WTC11 (cell line): ENCODE measurements at regions not wholly inside any gene's neighbourhood (a gene's known extent, or its start where the extent isn't known, plus 50 kb on each side); places are given as distances from the start of the nearest gene placed in this dataset.

Experiments
- ATAC-seq: fragments of 200-7000 bp; cut with Tn5 transposase; 2 replicates; pipeline ENCODE4 v1.10.0; 2021; ENCODE audit warnings: mild to moderate bottlenecking, moderate library complexity
- CTCF ChIA-PET: fragments of 300-600 bp; sonication (Branson Sonifier 250); formaldehyde crosslinking; loops from one replicate; lab custom pipeline; 2021; ENCODE audit warnings: antibody characterized with exemption; lab: Charles Lee
- POLR2A ChIA-PET: fragments of 350-600 bp; sonication (Branson Sonifier 250); formaldehyde crosslinking; loops from one replicate; lab custom pipeline; 2021; ENCODE audit warnings: antibody characterized with exemption; lab: Charles Lee
- DNase-seq: peaks from one replicate; pipeline ENCODE4 v3.0.0; 2021; ENCODE audit warnings: low spot score
- H3K27ac Mint-ChIP-seq: 2 replicates; pipeline ENCODE4 v1.8.0; 2021; ENCODE audit warnings: mixed read lengths
- H3K27me3 Mint-ChIP-seq: 2 replicates; pipeline ENCODE4 v1.8.0; 2021; ENCODE audit warnings: low read depth, mild to moderate bottlenecking, moderate library complexity, mixed read lengths
- H3K36me3 Mint-ChIP-seq: 2 replicates; pipeline ENCODE4 v1.8.0; 2021; ENCODE audit warnings: mixed read lengths
- H3K4me1 Mint-ChIP-seq: 2 replicates; pipeline ENCODE4 v1.8.0; 2022; ENCODE audit warnings: mixed read lengths
- H3K4me3 Mint-ChIP-seq: 2 replicates; pipeline ENCODE4 v1.8.0; 2021; ENCODE audit warnings: mild to moderate bottlenecking, moderate library complexity, mixed read lengths
- H3K9me3 Mint-ChIP-seq: 2 replicates; pipeline ENCODE4 v1.8.0; 2021; ENCODE audit warnings: mixed read lengths
- AFF4 ChIP-seq: sonication (generic); formaldehyde crosslinking; IDR thresholded peaks from 2 replicates; pipeline ENCODE4 v1.8.1; 2023; ENCODE audit warnings: mild to moderate bottlenecking, missing genetic modification reagents, borderline replicate concordance
- ATF1 ChIP-seq: sonication (generic); formaldehyde crosslinking; IDR thresholded peaks from 2 replicates; pipeline ENCODE4 v1.8.1; 2023; ENCODE audit warnings: mild to moderate bottlenecking, moderate library complexity, missing genetic modification reagents
- ATF6 ChIP-seq: sonication (generic); formaldehyde crosslinking; IDR thresholded peaks from 2 replicates; pipeline ENCODE4 v1.8.1; 2023; ENCODE audit warnings: mild to moderate bottlenecking, missing genetic modification reagents
- CREB1 ChIP-seq: sonication (generic); formaldehyde crosslinking; IDR thresholded peaks from 2 replicates; pipeline ENCODE4 v1.8.0; 2023; ENCODE audit warnings: mild to moderate bottlenecking, missing genetic modification reagents
- CTCF ChIP-seq: fragments of 200-600 bp; IDR thresholded peaks from 2 replicates; pipeline ENCODE4 v1.8.0; 2022; ENCODE audit warnings: antibody characterized with exemption
- FOXP1 ChIP-seq: sonication (generic); formaldehyde crosslinking; IDR thresholded peaks from 2 replicates; pipeline ENCODE4 v1.8.0; 2022; ENCODE audit warnings: missing genetic modification reagents, mild to moderate bottlenecking, moderate library complexity, borderline replicate concordance
- GRHL2 ChIP-seq: fragments of 250-450 bp; sonication (Bioruptor Pico); IDR thresholded peaks from 2 replicates; pipeline ENCODE4 v1.8.0; 2022; ENCODE audit warnings: mild to moderate bottlenecking, moderate library complexity; ENCODE audit not compliant: insufficient replicate concordance, severe bottlenecking
- JUN ChIP-seq: sonication (generic); formaldehyde crosslinking; IDR thresholded peaks from 2 replicates; pipeline ENCODE4 v1.8.0; 2023; ENCODE audit warnings: mild to moderate bottlenecking, missing genetic modification reagents
- KAT7 ChIP-seq: sonication (generic); formaldehyde crosslinking; IDR thresholded peaks from 2 replicates; pipeline ENCODE4 v1.8.1; 2023; ENCODE audit warnings: missing genetic modification reagents, mild to moderate bottlenecking, borderline replicate concordance
- NFYB ChIP-seq: sonication (generic); formaldehyde crosslinking; conservative IDR thresholded peaks from 2 replicates; pipeline ENCODE4 v1.8.0; 2022; ENCODE audit warnings: low read depth, missing genetic modification reagents
- NR2C2 ChIP-seq: sonication (generic); formaldehyde crosslinking; IDR thresholded peaks from 2 replicates; pipeline ENCODE4 v1.8.0; 2022; ENCODE audit warnings: mild to moderate bottlenecking, missing genetic modification reagents
- SMAD3 ChIP-seq: sonication (generic); formaldehyde crosslinking; IDR thresholded peaks from 2 replicates; pipeline ENCODE4 v1.8.0; 2022; ENCODE audit warnings: missing genetic modification reagents, mild to moderate bottlenecking, borderline replicate concordance
- SOX15 ChIP-seq: fragments of 250-450 bp; sonication (Bioruptor Pico); IDR thresholded peaks from 2 replicates; pipeline ENCODE4 v1.9.0; 2021; ENCODE audit warnings: mild to moderate bottlenecking
- TEAD1 ChIP-seq: sonication (generic); formaldehyde crosslinking; IDR thresholded peaks from 2 replicates; pipeline ENCODE4 v1.8.0; 2022; ENCODE audit warnings: mild to moderate bottlenecking, missing genetic modification reagents
- ZNF263 ChIP-seq: sonication (generic); formaldehyde crosslinking; IDR thresholded peaks from 2 replicates; pipeline ENCODE4 v1.8.1; 2022; ENCODE audit warnings: low read depth, mild to moderate bottlenecking, moderate library complexity, missing genetic modification reagents
- ZNF396 ChIP-seq: fragments of 250-450 bp; sonication (Bioruptor Pico); IDR thresholded peaks from 2 replicates; pipeline ENCODE4 v1.8.0; 2021; ENCODE audit warnings: mild to moderate bottlenecking, moderate library complexity, borderline replicate concordance
- TF ChIP-seq, protein P1 (sequence below): sonication (generic); formaldehyde crosslinking; IDR thresholded peaks from 2 replicates; pipeline ENCODE4 v1.8.0; 2023; ENCODE audit warnings: missing genetic modification reagents
- TF ChIP-seq, protein P2 (sequence below): sonication (generic); formaldehyde crosslinking; IDR thresholded peaks from 2 replicates; pipeline ENCODE4 v1.8.0; 2022; ENCODE audit warnings: mild to moderate bottlenecking, missing genetic modification reagents
- TF ChIP-seq, protein P3 (sequence below): sonication (generic); formaldehyde crosslinking; IDR thresholded peaks from 2 replicates; pipeline ENCODE4 v1.8.0; 2023; ENCODE audit warnings: missing genetic modification reagents, mild to moderate bottlenecking, borderline replicate concordance
- TF ChIP-seq, protein P4 (sequence below): sonication (generic); formaldehyde crosslinking; IDR thresholded peaks from 2 replicates; pipeline ENCODE4 v1.8.1; 2023; ENCODE audit warnings: mild to moderate bottlenecking, missing genetic modification reagents

GRCh38 chr5:103840600-103840999 lies 278.0 kb upstream of the NUDT12 start (continued):
- TF ChIP-seq CTCF (no peak), KAT7 (CRISPR knock-in tag) (no peak), AFF4 (CRISPR knock-in tag) (no peak), SMAD3 (no peak), TEAD1 (no peak), FOXP1 (no peak), GRHL2 (no peak), CREB1 (CRISPR knock-in tag) (no peak)
- TF ChIP-seq, protein P1, sequence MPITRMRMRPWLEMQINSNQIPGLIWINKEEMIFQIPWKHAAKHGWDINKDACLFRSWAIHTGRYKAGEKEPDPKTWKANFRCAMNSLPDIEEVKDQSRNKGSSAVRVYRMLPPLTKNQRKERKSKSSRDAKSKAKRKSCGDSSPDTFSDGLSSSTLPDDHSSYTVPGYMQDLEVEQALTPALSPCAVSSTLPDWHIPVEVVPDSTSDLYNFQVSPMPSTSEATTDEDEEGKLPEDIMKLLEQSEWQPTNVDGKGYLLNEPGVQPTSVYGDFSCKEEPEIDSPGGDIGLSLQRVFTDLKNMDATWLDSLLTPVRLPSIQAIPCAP (CRISPR knock-in tag): no peak
- TF ChIP-seq, protein P2, sequence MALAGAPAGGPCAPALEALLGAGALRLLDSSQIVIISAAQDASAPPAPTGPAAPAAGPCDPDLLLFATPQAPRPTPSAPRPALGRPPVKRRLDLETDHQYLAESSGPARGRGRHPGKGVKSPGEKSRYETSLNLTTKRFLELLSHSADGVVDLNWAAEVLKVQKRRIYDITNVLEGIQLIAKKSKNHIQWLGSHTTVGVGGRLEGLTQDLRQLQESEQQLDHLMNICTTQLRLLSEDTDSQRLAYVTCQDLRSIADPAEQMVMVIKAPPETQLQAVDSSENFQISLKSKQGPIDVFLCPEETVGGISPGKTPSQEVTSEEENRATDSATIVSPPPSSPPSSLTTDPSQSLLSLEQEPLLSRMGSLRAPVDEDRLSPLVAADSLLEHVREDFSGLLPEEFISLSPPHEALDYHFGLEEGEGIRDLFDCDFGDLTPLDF: no peak
- TF ChIP-seq, all 79 proteins: peak for 0

DNA sequence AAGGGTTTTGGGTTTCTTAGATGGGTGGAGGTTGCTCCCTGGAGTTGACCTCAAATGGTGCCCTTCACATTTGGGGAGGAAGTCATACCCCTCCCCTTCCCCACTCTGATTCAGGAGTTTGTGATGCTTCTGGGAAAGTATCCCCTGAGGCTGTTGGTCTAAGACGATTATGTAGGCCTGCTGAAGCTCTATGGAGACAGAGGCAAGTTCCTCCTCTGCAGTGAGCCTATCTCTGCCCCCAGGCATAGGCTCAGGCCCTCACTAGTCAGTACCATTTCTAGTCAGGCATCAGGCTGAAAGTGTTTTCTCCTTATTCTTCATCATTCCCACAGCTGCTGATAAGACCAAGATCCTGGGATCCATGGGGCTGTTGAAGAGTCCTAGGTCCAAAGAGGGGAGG lies 271.6 kb upstream of the NUDT12 start:
- no peak overlapping the region for H3K4me3 Mint-ChIP-seq
- TF ChIP-seq ATF1 (CRISPR knock-in tag) (no peak), NFYB (no peak), JUN (no peak), ZNF263 (CRISPR knock-in tag) (no peak), ZNF396 (CRISPR knock-in tag) (no peak), ATF6 (no peak), NR2C2 (CRISPR knock-in tag) (no peak), SOX15 (CRISPR knock-in tag) (no peak)
- TF ChIP-seq, protein P3, sequence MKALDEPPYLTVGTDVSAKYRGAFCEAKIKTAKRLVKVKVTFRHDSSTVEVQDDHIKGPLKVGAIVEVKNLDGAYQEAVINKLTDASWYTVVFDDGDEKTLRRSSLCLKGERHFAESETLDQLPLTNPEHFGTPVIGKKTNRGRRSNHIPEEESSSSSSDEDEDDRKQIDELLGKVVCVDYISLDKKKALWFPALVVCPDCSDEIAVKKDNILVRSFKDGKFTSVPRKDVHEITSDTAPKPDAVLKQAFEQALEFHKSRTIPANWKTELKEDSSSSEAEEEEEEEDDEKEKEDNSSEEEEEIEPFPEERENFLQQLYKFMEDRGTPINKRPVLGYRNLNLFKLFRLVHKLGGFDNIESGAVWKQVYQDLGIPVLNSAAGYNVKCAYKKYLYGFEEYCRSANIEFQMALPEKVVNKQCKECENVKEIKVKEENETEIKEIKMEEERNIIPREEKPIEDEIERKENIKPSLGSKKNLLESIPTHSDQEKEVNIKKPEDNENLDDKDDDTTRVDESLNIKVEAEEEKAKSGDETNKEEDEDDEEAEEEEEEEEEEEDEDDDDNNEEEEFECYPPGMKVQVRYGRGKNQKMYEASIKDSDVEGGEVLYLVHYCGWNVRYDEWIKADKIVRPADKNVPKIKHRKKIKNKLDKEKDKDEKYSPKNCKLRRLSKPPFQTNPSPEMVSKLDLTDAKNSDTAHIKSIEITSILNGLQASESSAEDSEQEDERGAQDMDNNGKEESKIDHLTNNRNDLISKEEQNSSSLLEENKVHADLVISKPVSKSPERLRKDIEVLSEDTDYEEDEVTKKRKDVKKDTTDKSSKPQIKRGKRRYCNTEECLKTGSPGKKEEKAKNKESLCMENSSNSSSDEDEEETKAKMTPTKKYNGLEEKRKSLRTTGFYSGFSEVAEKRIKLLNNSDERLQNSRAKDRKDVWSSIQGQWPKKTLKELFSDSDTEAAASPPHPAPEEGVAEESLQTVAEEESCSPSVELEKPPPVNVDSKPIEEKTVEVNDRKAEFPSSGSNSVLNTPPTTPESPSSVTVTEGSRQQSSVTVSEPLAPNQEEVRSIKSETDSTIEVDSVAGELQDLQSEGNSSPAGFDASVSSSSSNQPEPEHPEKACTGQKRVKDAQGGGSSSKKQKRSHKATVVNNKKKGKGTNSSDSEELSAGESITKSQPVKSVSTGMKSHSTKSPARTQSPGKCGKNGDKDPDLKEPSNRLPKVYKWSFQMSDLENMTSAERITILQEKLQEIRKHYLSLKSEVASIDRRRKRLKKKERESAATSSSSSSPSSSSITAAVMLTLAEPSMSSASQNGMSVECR (CRISPR knock-in tag): no peak
- TF ChIP-seq, protein P4, sequence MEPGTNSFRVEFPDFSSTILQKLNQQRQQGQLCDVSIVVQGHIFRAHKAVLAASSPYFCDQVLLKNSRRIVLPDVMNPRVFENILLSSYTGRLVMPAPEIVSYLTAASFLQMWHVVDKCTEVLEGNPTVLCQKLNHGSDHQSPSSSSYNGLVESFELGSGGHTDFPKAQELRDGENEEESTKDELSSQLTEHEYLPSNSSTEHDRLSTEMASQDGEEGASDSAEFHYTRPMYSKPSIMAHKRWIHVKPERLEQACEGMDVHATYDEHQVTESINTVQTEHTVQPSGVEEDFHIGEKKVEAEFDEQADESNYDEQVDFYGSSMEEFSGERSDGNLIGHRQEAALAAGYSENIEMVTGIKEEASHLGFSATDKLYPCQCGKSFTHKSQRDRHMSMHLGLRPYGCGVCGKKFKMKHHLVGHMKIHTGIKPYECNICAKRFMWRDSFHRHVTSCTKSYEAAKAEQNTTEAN (CRISPR knock-in tag): no peak

More for the DNA sequence above, 271.6 kb upstream of the NUDT12 start:
- DNase-seq: no peak
- ATAC-seq: no peak
- Mint-ChIP-seq H3K27ac (no peak overlapping the region), H3K36me3 (no peaks in the 10 kb centered on the region), H3K9me3 (no peaks in the 10 kb centered on the region), H3K27me3 (no peaks in the 10 kb centered on the region), H3K4me1 (no peaks in the 10 kb centered on the region)
- ChIA-PET CTCF (no interaction called here), POLR2A (no interaction called here)
